Astrocyte (in vitro differentiated cells and primary cell): ENCODE measurements at regions not wholly inside any gene's neighbourhood (a gene's known extent, or its start where the extent isn't known, plus 50 kb on each side); places are given as distances from the start of the nearest gene placed in this dataset.

Source experiments
- DNase-seq: peaks from one replicate; pipeline ENCODE4 v3.0.0-alpha.2; 2010; ENCODE audit warnings: low read depth
- FAIRE-seq: peaks from 2 replicates; lab custom pipeline; 2011; peaks lifted over from hg19 to GRCh38; lab: Jason Lieb, UNC
- H2AFZ ChIP-seq: 2 replicates; pipeline ENCODE4 v1.6.0; 2012; ENCODE audit warnings: low read depth, low read length, inconsistent platforms
- H3K27ac ChIP-seq: 2 replicates; pipeline ENCODE4 v1.5.1; 2011; ENCODE audit warnings: low read depth, low read length, inconsistent platforms
- H3K27me3 ChIP-seq: 2 replicates; pipeline ENCODE4 v1.6.0; 2011; ENCODE audit warnings: low read length, inconsistent platforms; ENCODE audit not compliant: insufficient read depth
- H3K36me3 ChIP-seq: 2 replicates; pipeline ENCODE4 v1.5.1; 2011; ENCODE audit warnings: low read length, inconsistent platforms; ENCODE audit not compliant: insufficient read depth
- H3K4me1 ChIP-seq: 2 replicates; pipeline ENCODE4 v1.5.1; 2011; ENCODE audit warnings: low read length, inconsistent platforms; ENCODE audit not compliant: insufficient read depth
- H3K4me2 ChIP-seq: 2 replicates; pipeline ENCODE4 v1.6.0; 2012; ENCODE audit warnings: low read length, inconsistent platforms
- H3K4me3 ChIP-seq: 2 replicates; pipeline ENCODE4 v1.5.1; 2011; ENCODE audit warnings: low read depth, mild to moderate bottlenecking, low read length, inconsistent platforms; ENCODE audit not compliant: insufficient read depth
- H3K79me2 ChIP-seq: 2 replicates; pipeline ENCODE4 v1.6.0; 2012; ENCODE audit warnings: mild to moderate bottlenecking, low read length, inconsistent platforms; ENCODE audit not compliant: insufficient read depth
- H3K9ac ChIP-seq: 2 replicates; pipeline ENCODE4 v1.6.0; 2012; ENCODE audit warnings: mild to moderate bottlenecking, low read length, inconsistent platforms
- H3K9me3 ChIP-seq: 2 replicates; pipeline ENCODE4 v1.5.1; 2012; ENCODE audit warnings: low read depth, mild to moderate bottlenecking, low read length, inconsistent platforms; ENCODE audit not compliant: insufficient read depth
- H4K20me1 ChIP-seq: 2 replicates; pipeline ENCODE4 v1.6.0; 2012; ENCODE audit warnings: low read length, inconsistent platforms; ENCODE audit not compliant: insufficient read depth
- H3K27ac Mint-ChIP-seq: one replicate; pipeline ENCODE4 v1.8.0; 2021; ENCODE audit warnings: mild to moderate bottlenecking, mixed read lengths; ENCODE audit not compliant: unreplicated experiment
- H3K27me3 Mint-ChIP-seq: one replicate; pipeline ENCODE4 v1.8.0; 2021; ENCODE audit warnings: low read depth, mixed read lengths; ENCODE audit not compliant: unreplicated experiment
- H3K36me3 Mint-ChIP-seq: one replicate; pipeline ENCODE4 v1.8.0; 2021; ENCODE audit warnings: low read depth, mixed read lengths; ENCODE audit not compliant: unreplicated experiment
- H3K4me1 Mint-ChIP-seq: one replicate; pipeline ENCODE4 v1.8.0; 2021; ENCODE audit warnings: low read depth, mixed read lengths; ENCODE audit not compliant: unreplicated experiment
- H3K4me3 Mint-ChIP-seq: one replicate; pipeline ENCODE4 v1.8.0; 2021; ENCODE audit warnings: mild to moderate bottlenecking, moderate library complexity, mixed read lengths; ENCODE audit not compliant: unreplicated experiment
- H3K9me3 Mint-ChIP-seq: one replicate; pipeline ENCODE4 v1.8.0; 2021; ENCODE audit warnings: mild to moderate bottlenecking, mixed read lengths; ENCODE audit not compliant: unreplicated experiment
- EZH2 ChIP-seq: IDR thresholded peaks from 2 replicates; pipeline ENCODE4 v1.6.1; 2012; ENCODE audit warnings: mild to moderate bottlenecking, low read length, inconsistent platforms; ENCODE audit not compliant: insufficient read depth
- TF ChIP-seq, protein P1 (sequence below): IDR thresholded peaks from 2 replicates; pipeline ENCODE4 v1.5.1; 2011; ENCODE audit warnings: low read depth, mild to moderate bottlenecking, inconsistent platforms, low read length, moderate library complexity; ENCODE audit not compliant: insufficient read depth

DNA sequence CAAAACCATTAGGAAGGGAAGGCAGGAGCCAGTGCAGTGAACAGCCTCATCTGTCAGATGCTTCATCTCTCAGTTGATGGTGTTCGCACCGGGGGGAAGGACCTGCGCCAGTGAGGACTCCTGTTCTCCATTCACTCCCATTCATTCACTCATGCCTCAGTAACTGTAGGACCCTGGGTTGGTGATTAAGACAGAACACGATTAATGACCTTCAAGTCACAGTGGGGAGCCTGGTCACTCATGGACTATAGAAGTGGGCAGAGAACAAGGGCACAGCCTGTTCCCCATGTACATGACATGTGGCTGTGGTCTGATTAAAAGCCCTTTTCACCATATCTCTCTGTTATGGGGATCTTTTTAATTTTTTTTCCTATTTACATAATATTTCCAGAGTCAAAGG is 113.3 kb downstream of the RPS12 start:
- no peak for DNase-seq
- H3K4me3 Mint-ChIP-seq = no peak overlapping the region
- H3K27ac Mint-ChIP-seq = no peak overlapping the region
- H3K27me3 ChIP-seq = no peaks in the 10 kb centered on the region
- H4K20me1 ChIP-seq = no peaks in the 10 kb centered on the region
- no peaks in the 10 kb centered on the region for H3K9me3 ChIP-seq
- no peak for FAIRE-seq
- H3K36me3 Mint-ChIP-seq = no peaks in the 10 kb centered on the region
- peaks cover 11% of the 10 kb centered on the region for H3K4me1 Mint-ChIP-seq
- no peaks in the 10 kb centered on the region for H3K36me3 ChIP-seq
- H3K4me1 ChIP-seq = peaks cover 10% of the 10 kb centered on the region
- no peaks in the 10 kb centered on the region for H3K79me2 ChIP-seq
- H3K4me2 ChIP-seq = no peak overlapping the region
- H2AFZ ChIP-seq = no peak overlapping the region
- TF ChIP-seq, protein P1, sequence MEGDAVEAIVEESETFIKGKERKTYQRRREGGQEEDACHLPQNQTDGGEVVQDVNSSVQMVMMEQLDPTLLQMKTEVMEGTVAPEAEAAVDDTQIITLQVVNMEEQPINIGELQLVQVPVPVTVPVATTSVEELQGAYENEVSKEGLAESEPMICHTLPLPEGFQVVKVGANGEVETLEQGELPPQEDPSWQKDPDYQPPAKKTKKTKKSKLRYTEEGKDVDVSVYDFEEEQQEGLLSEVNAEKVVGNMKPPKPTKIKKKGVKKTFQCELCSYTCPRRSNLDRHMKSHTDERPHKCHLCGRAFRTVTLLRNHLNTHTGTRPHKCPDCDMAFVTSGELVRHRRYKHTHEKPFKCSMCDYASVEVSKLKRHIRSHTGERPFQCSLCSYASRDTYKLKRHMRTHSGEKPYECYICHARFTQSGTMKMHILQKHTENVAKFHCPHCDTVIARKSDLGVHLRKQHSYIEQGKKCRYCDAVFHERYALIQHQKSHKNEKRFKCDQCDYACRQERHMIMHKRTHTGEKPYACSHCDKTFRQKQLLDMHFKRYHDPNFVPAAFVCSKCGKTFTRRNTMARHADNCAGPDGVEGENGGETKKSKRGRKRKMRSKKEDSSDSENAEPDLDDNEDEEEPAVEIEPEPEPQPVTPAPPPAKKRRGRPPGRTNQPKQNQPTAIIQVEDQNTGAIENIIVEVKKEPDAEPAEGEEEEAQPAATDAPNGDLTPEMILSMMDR = no peak
- TF ChIP-seq EZH2 = no peak
- H3K9me3 Mint-ChIP-seq = no peaks in the 10 kb centered on the region
- no peaks in the 10 kb centered on the region for H3K27me3 Mint-ChIP-seq
- no peak overlapping the region for H3K9ac ChIP-seq
- no peak overlapping the region for H3K4me3 ChIP-seq
- H3K27ac ChIP-seq = no peak overlapping the region

DNA sequence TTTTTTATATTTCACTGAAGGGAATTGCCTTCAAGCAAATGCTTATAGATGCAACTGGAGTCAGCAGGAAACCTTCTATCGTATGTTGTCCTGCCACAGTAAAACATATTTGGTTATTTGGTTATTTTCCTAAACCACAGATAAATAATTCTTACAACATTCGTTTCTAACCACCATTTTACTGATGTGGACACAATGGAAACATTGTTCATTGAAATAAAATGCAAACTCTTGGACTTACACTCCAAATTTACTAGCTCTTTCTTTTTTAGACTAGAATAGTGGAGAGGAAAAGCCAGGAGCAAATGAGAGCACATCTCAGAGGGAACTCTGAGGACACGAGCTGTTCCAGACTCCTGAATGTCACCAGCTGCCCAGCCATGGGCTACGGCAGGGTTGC is 114.8 kb downstream of the RPS12 start:
- H3K9me3 Mint-ChIP-seq = no peaks in the 10 kb centered on the region
- TF ChIP-seq, protein P1 = no peak
- TF ChIP-seq EZH2 = no peak
- peaks cover 25% of the 10 kb centered on the region for H3K4me1 Mint-ChIP-seq
- no peak overlapping the region for H3K9ac ChIP-seq
- peaks cover 18% of the 10 kb centered on the region for H3K4me1 ChIP-seq
- no peak overlapping the region for H3K27ac Mint-ChIP-seq
- DNase-seq (peak; percentile 27), FAIRE-seq (no peak)
- H3K36me3 Mint-ChIP-seq = no peaks in the 10 kb centered on the region
- no peak overlapping the region for H2AFZ ChIP-seq
- H3K4me3 ChIP-seq = no peak overlapping the region
- H4K20me1 ChIP-seq = no peaks in the 10 kb centered on the region
- H3K36me3 ChIP-seq = no peaks in the 10 kb centered on the region
- H3K4me2 ChIP-seq = no peak overlapping the region
- no peaks in the 10 kb centered on the region for H3K27me3 Mint-ChIP-seq
- no peaks in the 10 kb centered on the region for H3K9me3 ChIP-seq
- no peaks in the 10 kb centered on the region for H3K27me3 ChIP-seq
- H3K4me3 Mint-ChIP-seq = no peak overlapping the region
- H3K27ac ChIP-seq = no peak overlapping the region
- H3K79me2 ChIP-seq = no peaks in the 10 kb centered on the region

DNA sequence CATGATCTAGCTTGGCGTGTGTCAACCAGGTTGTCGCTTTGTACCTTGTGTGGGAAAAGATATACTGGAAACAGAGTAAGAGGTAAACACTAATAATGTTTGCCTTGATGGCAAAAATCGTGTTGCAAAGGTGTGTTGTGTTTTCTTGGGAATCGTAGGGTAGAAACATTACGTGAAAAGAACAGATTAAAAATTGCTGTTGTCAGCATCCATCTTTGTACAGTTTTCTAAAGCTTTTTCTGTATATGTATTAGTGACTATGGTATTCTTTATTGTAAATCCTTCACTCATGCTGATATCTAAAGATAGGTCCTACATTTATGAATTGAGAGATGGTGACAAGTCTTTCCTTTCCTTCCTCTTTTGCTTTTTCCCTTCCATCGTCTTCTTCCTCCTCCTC is 116.9 kb downstream of the RPS12 start:
- H3K4me1 Mint-ChIP-seq = peaks cover 33% of the 10 kb centered on the region
- peak overlapping the region; percentile 84 for H3K27ac Mint-ChIP-seq
- no peaks in the 10 kb centered on the region for H3K36me3 Mint-ChIP-seq
- no peak for TF ChIP-seq EZH2
- TF ChIP-seq, protein P1 = no peak
- no peaks in the 10 kb centered on the region for H3K27me3 Mint-ChIP-seq
- no peaks in the 10 kb centered on the region for H3K9me3 Mint-ChIP-seq
- H3K79me2 ChIP-seq = no peaks in the 10 kb centered on the region
- DNase-seq (no peak), FAIRE-seq (no peak)
- H3K4me3 ChIP-seq = no peak overlapping the region
- no peaks in the 10 kb centered on the region for H3K36me3 ChIP-seq
- H3K9me3 ChIP-seq = no peaks in the 10 kb centered on the region
- H3K27ac ChIP-seq = no peak overlapping the region
- no peak overlapping the region for H2AFZ ChIP-seq
- no peaks in the 10 kb centered on the region for H4K20me1 ChIP-seq
- peak overlapping the region; percentile 12 for H3K4me2 ChIP-seq
- no peak overlapping the region for H3K4me3 Mint-ChIP-seq
- H3K9ac ChIP-seq = no peak overlapping the region
- H3K4me1 ChIP-seq = peaks cover 18% of the 10 kb centered on the region
- no peaks in the 10 kb centered on the region for H3K27me3 ChIP-seq
